HG02798 (cell line): ENCODE measurements at regions not wholly inside any gene's neighbourhood (a gene's known extent, or its start where the extent isn't known, plus 50 kb on each side); places are given as distances from the start of the nearest gene placed in this dataset.

ENCODE experiments used
- ATAC-seq: cut with Tn5 transposase; IDR thresholded peaks from one replicate; pipeline ENCODE4 v1.9.1; 2021; ENCODE audit warnings: mild to moderate bottlenecking; ENCODE audit not compliant: unreplicated experiment, poor library complexity

DNA sequence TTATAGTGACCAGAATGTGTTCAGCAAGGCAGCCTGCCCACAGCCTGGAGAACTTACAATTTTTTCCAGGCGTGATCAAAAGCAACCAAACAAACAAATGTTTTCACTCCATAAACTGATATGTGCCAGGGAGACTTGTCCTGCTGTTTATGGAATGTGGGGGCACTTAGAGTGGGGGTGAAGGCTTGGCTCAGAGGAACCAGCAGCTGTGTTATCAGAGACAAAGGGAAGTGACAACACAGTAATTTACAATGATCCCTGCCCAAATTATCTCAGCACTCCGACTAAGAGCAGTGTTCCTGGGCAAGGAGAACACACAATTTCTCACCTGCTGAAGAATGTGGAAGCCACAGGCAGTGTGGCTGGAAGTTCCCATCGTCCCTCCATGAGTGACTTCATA, 429.1 kb upstream of the IRX4 start:
- ATAC-seq: no peak

DNA sequence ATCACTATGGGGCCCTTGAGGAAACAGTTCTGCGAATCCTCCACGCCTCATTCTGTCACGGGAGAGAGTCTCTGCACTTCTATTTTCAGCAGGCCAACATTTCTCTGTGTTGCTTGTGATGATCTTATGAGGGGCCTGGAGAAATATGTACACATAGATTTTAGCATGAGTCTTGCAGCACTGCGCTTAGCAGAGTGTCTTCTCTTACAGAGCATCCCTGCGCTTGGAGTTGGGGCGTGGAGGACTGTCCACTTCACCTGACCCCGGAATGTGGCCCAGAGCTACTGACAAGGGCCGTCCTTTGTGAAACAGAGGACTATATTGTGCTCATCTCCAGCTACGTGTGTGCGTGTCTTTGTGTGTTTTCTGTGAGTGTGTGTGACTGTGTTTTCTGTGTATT, 428.2 kb upstream of the IRX4 start:
- no peak for ATAC-seq

DNA sequence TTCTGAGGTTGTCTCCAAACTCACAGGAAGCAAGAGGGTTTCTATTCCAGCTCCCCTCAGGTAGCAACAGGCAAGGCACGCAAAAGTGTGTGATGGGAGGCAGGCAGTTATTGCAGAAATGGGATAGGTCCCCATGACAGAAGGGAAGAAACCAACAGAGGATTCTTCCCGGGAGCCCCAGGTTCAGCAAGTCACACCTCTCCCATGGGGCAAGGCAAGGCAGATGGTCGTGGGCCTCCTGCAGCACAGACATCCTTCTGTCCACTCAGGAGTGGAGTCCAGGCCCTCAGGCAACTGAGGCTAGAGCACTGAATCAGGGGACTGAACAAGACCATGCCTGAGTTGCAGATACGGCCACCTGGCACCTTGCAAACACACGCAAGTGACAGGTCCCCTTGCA, 424.9 kb upstream of the IRX4 start:
- no peak for ATAC-seq

DNA sequence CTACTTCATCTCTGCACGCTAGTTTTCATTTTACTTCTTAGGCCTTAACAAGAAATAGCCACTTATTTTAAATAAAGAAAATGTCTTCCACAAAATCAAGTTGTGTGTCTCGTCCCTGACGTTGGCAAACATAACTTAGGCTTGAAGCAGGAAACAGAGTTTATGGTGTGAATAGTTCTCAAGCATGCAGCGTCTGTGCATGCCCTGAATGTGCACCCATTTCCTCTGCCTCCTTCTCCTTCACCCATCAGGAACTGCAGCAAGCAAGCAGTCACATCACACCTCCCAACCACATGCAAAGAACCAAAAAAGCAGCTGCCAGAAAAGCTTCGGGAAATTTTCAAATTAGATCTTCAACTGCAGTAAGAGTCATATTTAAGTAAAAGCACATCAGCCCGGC, 424.0 kb upstream of the IRX4 start:
- ATAC-seq: no peak

DNA sequence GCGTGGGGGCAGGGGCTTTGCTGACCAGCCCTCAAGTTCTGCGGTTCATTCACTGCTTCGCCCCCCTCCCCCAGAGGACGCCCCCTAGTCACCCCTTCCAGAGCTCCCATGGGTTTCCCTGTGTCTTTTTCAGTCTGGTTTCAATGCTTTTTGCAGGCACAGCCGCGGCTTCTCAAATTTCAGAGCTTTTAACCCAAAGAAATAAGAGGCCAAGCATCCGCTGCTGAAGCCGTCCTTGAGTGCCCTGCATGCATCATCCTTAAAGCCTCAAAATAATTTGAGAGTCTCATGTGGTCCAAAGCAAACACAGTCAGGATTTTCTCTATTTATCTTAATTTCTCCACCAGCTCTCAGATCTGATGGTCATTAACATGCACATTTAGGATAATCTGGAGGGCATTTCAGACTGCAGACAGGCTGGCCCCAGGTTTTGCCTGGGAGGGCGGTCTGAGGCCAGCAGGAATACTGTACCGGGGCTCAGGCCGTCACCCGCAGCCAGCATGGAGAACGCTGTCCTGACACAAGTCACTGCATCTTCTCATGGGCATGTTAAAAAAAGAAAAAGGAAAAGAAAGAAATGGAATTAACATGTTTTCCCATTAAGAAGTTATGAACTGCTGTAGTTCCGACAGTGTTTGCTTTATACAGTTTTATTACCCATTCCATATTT, 420.8 kb upstream of the IRX4 start:
- ATAC-seq: no peak

DNA sequence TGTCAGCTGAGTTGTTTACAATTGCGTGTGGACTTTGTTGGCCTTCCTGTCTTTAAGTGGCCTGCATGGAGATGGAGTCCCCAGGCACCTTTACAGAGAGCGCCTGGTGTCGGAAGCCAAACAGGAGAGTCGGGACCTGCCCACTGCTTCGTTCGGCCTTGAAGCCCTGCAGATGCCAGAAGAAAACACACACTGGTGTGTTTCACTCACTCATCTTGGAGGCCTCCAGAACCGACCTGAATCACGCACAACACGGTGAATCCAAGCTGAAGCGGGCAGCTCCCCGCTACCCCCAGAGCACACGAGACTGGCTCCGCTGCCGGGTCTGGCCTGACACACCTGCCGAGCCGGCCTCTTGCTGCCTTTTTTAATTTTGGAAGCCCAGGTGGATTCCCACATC, 419.4 kb upstream of the IRX4 start:
- ATAC-seq: no peak

DNA sequence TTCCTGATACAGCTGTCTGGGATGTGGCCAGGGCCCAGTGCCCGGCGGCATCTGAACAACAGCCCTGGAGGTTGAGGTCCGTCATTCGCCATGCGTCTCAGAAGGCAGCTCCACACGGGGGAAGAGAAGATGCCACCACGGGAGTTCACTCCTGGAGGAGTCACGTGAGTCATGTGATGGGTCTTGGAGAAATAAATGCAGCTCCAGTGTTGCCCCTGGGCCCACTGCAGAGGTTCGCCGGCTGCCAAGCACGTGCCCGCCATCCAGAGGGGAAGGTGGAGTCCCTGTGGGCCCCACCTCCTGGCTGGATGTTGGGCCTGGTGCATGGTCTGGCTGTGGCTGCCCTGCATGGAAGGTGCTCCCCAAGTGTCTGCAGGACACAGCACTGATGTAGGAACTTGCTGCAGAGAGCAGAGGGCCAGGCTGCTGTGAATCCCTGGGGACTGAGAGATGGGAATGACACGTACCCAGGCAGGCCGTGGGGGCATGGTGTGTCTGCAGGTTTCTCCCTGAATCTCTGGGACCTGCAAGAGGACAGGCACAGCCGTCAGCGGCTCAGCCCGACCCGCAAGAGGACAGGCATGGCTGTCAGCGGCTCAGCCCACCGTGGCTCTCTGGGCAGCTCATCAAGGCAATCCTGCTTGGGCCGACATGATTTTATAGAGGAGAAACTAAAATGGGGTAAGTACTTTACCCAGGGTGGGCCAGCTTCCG, 418.3 kb upstream of the IRX4 start:
- ATAC-seq: no peak

DNA sequence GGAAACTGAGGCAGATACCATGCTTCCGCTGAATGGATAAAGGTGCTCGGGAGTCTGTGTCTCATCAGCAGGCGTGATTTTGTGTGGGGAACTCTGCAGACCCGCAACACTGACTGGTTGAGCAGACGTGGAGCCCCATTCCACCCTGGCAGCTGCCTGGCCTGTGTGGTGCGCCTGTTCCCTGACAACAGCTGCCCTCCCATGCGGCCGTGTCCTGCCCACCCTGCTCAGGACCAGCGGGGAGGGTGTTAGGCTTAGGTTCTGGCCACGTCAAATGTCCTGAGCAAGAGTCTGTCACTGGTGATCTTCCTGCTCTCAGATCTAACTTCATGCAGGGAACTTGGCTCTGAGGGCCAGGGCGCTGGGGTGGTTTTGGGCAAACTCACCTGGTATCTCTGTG, 417.7 kb upstream of the IRX4 start:
- ATAC-seq: no peak

DNA sequence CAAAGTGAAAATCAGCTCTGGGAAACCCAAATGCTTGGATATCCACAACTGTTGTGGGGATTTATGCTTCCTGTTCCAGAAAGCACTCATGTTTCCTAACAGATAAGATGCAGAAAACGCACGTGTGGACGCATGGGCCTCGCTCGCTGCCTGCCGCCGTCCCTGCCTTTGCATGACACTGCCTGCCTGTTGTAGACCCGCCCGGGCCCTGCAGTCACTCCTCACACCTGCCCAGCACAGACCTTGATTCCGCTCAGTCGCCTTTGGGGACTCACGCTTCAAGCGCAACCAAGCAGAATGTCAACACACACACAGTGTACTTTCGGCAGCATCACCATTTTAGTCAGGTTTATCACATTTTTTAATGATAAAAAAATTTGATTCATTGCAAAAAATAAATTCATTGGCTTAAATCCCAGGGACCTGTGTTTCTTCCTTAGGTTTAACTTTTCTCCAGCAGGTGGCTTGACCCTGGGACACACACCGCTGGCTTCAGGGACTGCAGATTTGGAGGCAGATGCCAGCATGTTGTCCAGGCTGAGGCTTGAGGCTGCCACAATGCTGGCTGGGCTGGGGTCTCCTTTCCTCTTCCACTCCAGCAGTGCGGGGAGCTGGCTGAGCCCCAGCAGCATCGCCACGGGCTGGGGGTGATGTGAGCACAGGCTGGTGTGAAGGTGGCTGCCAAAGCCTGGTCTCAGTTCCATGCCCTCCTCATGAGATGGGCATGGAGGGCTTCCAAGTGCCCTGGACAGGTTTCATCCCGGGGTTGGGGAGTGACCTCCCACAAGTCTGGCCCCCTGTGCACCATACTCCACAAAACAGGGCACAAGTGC, 416.9 kb upstream of the IRX4 start:
- ATAC-seq: no peak

DNA sequence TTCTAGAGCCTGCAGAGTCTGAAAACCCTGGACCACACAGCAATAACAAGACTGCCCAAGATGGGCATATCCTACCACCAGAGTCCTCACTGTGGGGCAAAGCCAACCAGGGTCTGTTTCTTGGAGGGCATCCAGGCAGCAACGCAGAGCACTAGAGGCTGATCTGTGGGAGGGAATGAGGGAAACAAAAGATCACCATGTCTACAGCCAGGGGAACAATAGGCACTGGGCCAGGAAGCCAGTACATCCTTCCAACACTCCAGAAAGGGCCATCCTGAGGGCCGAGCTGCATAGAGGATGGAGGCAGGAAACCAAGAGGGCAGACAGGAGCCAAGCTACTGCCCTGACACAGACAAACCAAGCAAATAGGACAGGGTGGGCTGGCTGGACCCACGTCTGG, 416.1 kb upstream of the IRX4 start:
- no peak for ATAC-seq

DNA sequence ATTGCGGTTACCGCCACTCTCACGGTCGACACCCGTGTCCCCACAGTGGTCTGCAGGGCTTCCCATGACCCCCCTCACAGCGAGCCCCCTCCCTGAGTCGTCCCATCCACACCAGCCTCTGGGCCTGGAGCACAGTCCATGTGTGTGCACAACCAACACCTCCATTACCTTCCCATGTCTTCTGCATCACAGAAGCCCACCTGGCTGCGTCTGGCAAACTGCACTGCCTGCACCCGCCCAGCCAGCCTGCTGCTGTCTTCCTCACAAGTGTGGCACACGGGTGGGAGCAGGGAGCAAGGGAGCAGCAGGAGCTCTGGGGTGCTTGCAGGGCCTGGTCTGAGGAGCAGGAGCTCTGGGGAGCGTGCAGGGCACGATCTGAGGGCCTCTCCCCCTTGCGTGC, 415.3 kb upstream of the IRX4 start:
- no peak for ATAC-seq

DNA sequence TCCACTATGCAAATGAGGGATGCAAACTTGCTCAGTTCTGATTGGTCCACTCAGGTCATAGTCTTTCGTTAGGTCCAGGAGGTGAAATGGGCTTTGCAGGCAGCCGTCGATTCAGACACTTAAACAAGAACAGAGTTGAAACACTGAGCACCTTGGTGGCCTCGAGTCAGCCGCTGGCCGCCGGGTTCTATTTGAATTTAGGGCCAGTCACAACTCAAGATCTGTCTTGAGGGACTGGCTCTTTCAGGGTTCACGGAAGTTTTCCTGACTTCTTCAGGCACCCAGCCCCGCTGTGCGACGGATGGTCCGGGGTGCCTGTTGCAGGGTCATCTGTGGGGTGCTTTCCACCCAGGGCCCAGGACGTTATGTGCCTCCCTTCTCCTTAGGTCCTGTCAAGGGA, 412.8 kb upstream of the IRX4 start:
- ATAC-seq: no peak

DNA sequence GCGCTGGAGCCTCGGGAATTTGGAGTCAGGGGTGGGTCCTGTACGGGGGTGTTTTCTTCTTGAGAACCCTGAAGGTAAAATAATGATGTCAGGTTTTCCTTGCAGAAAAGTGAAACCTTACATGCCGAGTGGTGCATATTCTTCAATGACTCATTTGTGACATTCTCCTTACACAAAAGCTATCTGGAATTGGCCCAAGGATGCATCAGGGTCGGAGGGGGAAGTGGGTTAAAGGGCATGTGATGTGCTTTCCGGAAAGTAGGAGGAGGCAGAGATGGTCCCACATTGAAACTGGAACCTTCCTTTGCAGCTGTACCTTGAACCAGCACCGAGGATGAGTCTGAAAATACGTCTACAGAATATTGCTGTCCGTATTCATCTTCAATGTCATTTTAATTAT, 411.2 kb upstream of the IRX4 start:
- no peak for ATAC-seq

DNA sequence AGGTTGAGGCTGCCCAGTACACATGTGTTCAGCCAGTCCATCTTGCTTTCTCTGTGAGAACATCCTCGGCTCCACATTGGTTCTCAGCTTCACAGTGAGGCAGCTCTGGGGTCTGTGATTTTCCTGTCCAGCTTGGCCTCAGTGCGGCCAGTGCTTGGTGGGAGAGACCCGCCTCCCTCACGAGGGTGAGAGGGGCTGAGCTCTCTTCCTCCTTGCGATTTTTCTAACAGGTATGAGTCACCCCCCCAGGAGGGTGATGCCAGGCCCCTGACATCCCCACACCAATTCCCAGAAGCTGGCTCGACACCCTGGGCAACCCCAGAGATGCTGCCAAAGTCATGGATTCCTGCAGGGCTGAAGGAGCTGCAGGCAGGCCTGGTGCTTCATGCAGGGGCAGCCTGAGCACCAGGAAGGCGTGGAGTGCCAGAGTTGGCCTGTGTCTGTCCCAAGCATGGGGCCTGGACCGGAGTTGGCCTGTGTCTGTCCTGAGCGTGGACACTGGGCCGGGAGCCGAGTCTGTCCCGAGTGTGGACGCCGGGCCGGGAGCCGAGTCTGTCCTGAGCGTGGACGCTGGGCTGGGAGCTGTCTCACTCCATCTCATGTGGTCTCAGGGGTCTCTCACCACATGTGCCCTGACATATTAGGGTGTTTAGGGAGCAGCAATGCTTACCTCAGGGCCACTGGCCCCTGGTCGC, 408.6 kb upstream of the IRX4 start:
- no peak for ATAC-seq

DNA sequence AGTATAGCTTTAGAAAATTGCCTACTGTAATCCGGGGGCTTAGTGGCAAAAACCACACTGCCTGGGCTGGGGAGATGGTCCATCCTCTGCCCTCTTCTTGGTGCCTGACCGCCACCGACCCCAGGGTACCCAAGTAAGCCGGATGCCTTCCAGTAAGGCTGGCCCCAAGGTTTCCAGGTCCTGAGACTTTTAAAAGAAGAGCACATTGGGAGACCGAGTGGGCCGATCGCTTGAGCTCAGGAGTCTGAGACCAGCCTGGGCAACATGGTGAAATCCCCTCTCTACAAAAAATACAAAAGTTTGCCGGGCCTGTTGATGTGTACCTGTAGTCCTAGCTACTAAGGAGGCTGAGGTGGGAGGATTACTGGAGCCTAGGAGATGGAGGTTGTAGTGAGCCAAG, 406.7 kb upstream of the IRX4 start:
- ATAC-seq: no peak

DNA sequence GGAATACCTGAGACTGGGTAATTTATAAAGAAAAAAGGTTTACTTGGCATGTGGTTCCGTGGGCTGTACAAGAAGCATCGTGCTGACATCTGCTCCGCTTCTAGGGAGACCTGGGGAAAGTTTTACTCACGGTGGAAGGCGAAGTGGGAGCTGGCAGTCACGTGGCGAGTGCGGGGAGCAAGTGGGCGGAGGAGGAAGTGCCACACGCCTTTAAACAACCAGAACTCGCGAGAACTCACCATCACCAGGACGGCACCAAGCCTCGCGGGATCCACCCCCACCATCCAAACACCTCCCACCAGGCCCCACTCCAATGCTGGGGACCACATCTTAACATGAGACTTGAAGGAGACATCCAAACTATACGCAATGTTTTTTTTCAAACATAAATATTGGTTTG, 406.2 kb upstream of the IRX4 start:
- ATAC-seq: no peak

DNA sequence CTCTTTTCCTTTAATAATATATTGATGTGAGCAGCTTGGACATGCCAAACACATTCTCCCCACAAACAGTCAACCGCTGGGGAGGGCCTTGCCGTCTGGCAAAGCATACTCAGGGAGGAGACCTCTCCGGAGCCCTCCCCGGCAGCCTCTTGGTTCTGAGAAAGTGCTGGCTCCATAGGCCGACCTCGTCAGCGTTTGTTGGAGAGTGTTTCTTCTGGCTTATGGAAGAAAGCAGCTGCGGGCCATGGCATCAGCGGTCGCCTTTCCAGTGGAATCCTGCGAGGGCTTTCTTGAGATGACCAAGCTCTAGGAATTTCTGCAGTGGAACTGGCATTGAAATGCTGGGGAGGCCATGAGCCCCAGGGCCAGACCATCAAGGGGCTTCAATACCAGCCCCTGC, 405.7 kb upstream of the IRX4 start:
- no peak for ATAC-seq

DNA sequence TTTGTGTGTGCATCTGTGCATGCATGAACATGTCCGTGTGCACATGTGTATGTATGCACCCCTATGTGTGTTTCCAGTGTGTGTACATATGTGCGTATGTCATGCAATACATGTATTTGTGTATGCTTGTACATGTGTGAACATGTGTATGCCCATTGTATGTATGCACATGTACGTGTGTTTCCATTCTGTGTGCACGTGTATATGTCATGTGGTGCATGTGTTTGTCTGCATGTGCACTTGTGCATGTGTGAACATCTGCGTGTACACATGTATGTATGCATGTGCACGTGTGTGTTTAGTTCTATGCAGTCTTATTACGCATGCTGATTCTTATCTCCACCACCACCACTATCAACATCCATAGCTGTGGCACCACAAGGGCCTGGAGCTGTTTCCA, 403.5 kb upstream of the IRX4 start:
- no peak for ATAC-seq

DNA sequence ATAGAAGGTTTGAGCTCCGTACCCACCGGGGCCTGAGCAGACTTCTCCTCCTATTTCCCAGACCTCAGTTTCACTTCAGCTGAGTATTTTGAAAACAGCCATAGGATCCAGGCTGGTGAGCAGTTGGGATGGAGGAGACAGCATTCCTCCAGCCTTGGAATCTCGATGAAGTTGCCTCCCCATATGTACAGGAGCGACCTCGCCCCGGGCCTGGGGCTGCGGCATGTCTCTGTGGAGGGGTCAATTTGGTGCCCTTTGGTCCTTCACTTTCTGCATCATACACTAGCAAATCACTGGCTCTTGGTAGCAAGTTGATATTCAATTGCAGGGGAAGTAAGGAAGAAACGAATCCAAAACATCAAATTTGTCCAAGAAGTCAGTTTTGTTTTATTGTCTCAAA, 402.0 kb upstream of the IRX4 start:
- no peak for ATAC-seq

DNA sequence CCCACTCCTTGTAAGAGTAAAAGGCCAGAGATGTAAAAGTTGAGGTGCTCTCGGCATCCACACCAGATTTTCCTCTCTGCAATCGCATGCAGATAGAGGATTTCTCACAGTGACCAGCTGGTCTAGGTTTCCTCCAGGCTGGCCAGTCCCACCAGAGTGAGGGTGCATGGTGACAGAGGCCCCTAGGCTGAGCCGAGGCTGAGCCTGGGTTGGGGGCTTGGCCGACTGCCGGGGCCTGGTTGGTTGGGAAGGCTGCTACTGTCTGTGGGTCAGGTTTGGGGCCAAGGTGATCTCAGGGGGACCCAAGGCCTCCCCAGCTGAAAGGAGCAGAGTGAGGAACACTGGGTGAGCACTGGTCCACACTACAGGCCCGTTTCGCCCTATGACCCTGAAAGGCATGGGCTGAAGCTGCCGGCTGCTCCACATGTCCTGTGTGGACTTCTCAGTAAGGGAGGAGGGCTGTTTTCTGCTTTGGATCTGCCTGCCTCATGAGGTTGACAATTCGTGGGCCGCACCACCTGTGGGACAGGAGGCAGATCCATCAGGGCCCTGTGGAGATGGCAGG, 400.8 kb upstream of the IRX4 start:
- ATAC-seq: no peak

DNA sequence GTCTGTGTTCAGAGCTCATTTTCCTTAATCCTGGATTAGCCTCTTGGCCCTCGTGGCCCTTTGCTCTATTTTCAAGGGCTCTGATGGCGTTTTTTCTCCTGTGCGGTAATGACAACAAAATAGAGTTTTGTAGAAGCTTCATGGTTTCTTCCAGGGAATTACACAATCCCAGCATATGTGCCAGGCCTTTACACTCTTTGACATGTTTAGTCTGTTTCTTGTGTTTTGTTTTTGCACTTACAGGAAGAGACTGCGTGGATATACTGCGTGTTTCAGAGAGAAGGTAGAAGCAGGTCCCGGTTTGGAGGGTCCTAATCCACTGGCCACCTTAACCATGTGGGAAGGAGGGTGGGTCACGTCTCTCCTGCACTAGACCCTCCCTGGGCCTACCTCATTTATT, 400.2 kb upstream of the IRX4 start:
- no peak for ATAC-seq
